BJ (cell line): ENCODE measurements at regions not wholly inside any gene's neighbourhood (a gene's known extent, or its start where the extent isn't known, plus 50 kb on each side); places are given as distances from the start of the nearest gene placed in this dataset.

ENCODE experiments used
- CTCF ChIA-PET: fragments of 350-600 bp; formaldehyde crosslinking; extraction: SDS; loops from one replicate; lab custom pipeline; 2021; ENCODE audit warnings: antibody characterized with exemption, inconsistent platforms; lab: Yijun Ruan, JAX
- POLR2A ChIA-PET: fragments of 300-600 bp; sonication (Branson Sonifier 250); formaldehyde crosslinking; extraction: SDS; loops from one replicate; lab custom pipeline; 2021; ENCODE audit warnings: antibody characterized with exemption; lab: Charles Lee
- DNase-seq: peaks from one replicate; pipeline ENCODE4 v3.0.0-alpha.2; 2011; ENCODE audit warnings: low read depth
- H3K27me3 ChIP-seq: 2 replicates; pipeline ENCODE4 v1.6.0; 2011; ENCODE audit warnings: low read length; ENCODE audit not compliant: control insufficient read depth, insufficient read depth
- H3K36me3 ChIP-seq: 2 replicates; pipeline ENCODE4 v1.5.1; 2011; ENCODE audit warnings: low read length; ENCODE audit not compliant: control insufficient read depth, insufficient read depth
- H3K4me3 ChIP-seq: 2 replicates; pipeline ENCODE4 v1.5.1; 2011; ENCODE audit warnings: low read depth, mild to moderate bottlenecking, control low read depth, low read length
- TF ChIP-seq, protein P1 (sequence below): IDR thresholded peaks from 2 replicates; pipeline ENCODE4 v1.5.1; 2011; ENCODE audit warnings: low read depth, mild to moderate bottlenecking, control low read depth, inconsistent platforms, low read length, moderate library complexity; ENCODE audit not compliant: insufficient read depth

DNA sequence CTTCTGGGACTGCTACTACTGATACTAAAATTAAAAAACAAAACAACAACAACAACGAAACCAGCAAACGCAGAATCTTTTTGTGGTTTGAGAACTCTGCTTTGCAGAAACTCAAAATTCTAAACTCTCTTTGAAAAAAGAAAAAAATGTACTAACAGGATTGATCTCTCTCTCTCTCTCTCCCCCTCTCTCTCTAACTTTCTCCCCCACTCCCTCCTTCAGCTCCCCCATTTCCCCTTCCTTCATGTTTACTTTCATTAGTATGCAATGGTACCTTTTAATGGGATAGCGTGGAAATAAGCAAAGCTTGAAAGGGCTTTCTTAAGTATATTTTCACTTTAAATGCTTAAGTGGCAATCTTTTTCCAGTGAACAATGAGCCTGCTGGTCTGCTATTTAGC, 562.6 kb upstream of the ADGRL2 start:
- DNase-seq: no peak
- no peaks in the 10 kb centered on the region for H3K36me3 ChIP-seq
- H3K27me3 ChIP-seq: no peaks in the 10 kb centered on the region; the same call in 1 of the 2 replicates
- CTCF ChIA-PET: interaction anchor here (0.6 to 1.5 kb wide), 2 partner anchors 12 to 536 kb away, joined by 3 to 4 read pairs; no protein-coding TSS in a partner anchor
- TF ChIP-seq, protein P1, sequence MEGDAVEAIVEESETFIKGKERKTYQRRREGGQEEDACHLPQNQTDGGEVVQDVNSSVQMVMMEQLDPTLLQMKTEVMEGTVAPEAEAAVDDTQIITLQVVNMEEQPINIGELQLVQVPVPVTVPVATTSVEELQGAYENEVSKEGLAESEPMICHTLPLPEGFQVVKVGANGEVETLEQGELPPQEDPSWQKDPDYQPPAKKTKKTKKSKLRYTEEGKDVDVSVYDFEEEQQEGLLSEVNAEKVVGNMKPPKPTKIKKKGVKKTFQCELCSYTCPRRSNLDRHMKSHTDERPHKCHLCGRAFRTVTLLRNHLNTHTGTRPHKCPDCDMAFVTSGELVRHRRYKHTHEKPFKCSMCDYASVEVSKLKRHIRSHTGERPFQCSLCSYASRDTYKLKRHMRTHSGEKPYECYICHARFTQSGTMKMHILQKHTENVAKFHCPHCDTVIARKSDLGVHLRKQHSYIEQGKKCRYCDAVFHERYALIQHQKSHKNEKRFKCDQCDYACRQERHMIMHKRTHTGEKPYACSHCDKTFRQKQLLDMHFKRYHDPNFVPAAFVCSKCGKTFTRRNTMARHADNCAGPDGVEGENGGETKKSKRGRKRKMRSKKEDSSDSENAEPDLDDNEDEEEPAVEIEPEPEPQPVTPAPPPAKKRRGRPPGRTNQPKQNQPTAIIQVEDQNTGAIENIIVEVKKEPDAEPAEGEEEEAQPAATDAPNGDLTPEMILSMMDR: no peak
- no peak overlapping the region for H3K4me3 ChIP-seq
- POLR2A ChIA-PET: no interaction called here

- no peak for DNase-seq
- TF ChIP-seq, protein P1: no peak
- ChIA-PET CTCF (interaction anchor here (1.5 kb wide), 1 partner anchor 12 kb away, joined by 4 read pairs; no protein-coding TSS in a partner anchor), POLR2A (no interaction called here)
- no peaks in the 10 kb centered on the region; the same call in 1 of the 2 replicates for H3K27me3 ChIP-seq
- no peak overlapping the region for H3K4me3 ChIP-seq
- H3K36me3 ChIP-seq: no peaks in the 10 kb centered on the region
These were observed 563.2 kb upstream of the ADGRL2 start for GRCh38 chr1:81237473-81238089.

- POLR2A ChIA-PET: no interaction called here
- Histone ChIP-seq H3K36me3 (no peaks in the 10 kb centered on the region), H3K4me3 (no peak overlapping the region), H3K27me3 (no peaks in the 10 kb centered on the region; the same call in 1 of the 2 replicates)
- TF ChIP-seq, protein P1: no peak
- CTCF ChIA-PET: interaction anchor here (0.6 kb wide), 1 partner anchor 21 kb away, joined by 3 read pairs; no protein-coding TSS in a partner anchor
- no peak for DNase-seq
These were observed 566.5 kb upstream of the ADGRL2 start for GRCh38 chr1:81234237-81234636.

- ChIA-PET POLR2A (no interaction called here), CTCF (interaction anchor here (0.6 kb wide), 1 partner anchor 22 kb away, joined by 3 read pairs; no protein-coding TSS in a partner anchor)
- TF ChIP-seq, protein P1: no peak
- Histone ChIP-seq H3K36me3 (no peaks in the 10 kb centered on the region), H3K4me3 (no peak overlapping the region), H3K27me3 (no peaks in the 10 kb centered on the region; the same call in 1 of the 2 replicates)
- no peak for DNase-seq
These were observed 567.1 kb upstream of the ADGRL2 start for GRCh38 chr1:81233591-81233990.

DNA sequence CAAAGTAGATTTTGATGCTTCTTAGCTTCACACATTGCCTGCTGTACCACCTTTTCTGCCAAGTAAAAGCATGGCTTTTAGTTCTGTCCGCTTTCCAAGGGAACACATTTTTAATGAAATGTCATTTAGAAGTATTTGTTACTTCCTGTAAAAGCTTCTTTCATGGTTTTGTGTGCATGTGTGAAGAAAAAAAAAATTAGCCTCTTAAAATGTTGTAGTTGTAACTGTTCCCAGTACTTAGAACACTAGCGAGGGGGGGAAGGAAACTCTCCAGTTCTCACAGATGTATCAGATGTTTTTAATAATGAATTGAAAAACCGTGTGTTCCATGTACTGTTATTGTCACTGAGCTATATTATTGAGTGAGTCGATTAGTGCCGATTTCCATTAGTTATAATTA, 568.3 kb upstream of the ADGRL2 start:
- Histone ChIP-seq H3K36me3 (no peaks in the 10 kb centered on the region), H3K4me3 (no peak overlapping the region), H3K27me3 (no peaks in the 10 kb centered on the region)
- POLR2A ChIA-PET: interaction anchor here (0.6 kb wide), 1 partner anchor 90 kb away, joined by 3 read pairs; no protein-coding TSS in a partner anchor
- DNase-seq: peak; percentile 14
- TF ChIP-seq, protein P1: no peak
- CTCF ChIA-PET: no interaction called here
